ENCODE measurements at regions not wholly inside any gene's neighbourhood (a gene's known extent, or its start where the extent isn't known, plus 50 kb on each side); places are given as distances from the start of the nearest gene placed in this dataset.

DNA sequence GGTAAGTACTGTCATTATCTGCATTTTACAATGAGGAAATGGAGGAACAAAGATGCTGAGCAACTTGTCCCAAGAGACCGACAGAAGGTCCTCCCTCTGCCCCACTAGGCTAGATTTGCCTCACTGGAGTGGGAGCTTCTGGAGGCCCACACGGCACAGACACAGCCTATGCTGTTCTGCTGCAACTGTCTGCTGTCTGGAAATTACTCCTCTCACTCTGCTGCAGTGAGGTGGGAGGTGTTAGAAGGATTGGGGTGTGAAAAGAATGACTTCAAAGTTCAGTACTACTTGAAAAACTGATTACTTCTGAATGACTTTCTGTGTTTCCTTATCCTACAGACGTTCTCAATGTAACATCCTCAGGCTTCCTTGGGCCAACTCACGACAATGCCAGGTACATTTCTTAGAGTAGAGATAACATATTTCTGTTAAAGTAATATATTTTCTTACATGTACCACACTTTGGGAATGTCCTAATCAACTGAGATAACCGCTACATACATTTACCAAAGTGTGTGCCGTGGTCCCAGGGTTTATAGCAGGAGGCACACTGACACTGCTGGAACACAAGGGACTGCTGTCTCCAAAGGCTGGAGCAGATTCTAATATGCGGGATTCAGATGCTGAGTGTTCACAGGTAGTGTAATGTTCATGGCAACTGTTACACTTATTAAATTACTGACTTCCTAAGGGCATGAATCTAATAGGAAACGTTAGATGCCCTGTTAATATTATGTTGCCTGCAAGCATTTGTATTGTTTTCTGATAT, 53.5 kb upstream of the WASF3 start:
- H4K91ac ChIP-seq (ENCODE audit: insufficient read length, low read depth, low read length) = no peak overlapping the region
- H3K27ac ChIP-seq (ENCODE audit: insufficient read length, low read depth, low read length) = no peak overlapping the region
- H2BK120ac ChIP-seq (ENCODE audit: low read depth, low read length, poor library complexity, severe bottlenecking) = no peak overlapping the region
- H3K23me2 ChIP-seq (ENCODE audit: insufficient read length, low read depth, low read length, poor library complexity, severe bottlenecking) = no peaks in the 10 kb centered on the region
- TF ChIP-seq, protein P1, sequence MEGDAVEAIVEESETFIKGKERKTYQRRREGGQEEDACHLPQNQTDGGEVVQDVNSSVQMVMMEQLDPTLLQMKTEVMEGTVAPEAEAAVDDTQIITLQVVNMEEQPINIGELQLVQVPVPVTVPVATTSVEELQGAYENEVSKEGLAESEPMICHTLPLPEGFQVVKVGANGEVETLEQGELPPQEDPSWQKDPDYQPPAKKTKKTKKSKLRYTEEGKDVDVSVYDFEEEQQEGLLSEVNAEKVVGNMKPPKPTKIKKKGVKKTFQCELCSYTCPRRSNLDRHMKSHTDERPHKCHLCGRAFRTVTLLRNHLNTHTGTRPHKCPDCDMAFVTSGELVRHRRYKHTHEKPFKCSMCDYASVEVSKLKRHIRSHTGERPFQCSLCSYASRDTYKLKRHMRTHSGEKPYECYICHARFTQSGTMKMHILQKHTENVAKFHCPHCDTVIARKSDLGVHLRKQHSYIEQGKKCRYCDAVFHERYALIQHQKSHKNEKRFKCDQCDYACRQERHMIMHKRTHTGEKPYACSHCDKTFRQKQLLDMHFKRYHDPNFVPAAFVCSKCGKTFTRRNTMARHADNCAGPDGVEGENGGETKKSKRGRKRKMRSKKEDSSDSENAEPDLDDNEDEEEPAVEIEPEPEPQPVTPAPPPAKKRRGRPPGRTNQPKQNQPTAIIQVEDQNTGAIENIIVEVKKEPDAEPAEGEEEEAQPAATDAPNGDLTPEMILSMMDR (conservative IDR thresholded peaks at IDR 0.05) = no peak
- H3K4me3 Mint-ChIP-seq = no peak overlapping the region
- H3K27me3 ChIP-seq (ENCODE audit: insufficient read depth, low read length) = no peaks in the 10 kb centered on the region
- H2AFZ ChIP-seq (ENCODE audit: low read length) = no peak overlapping the region
- H3K9me3 Mint-ChIP-seq = peaks cover 18% of the 10 kb centered on the region in 2 experiments
- H3K79me2 ChIP-seq (ENCODE audit: insufficient read depth, low read length) = no peaks in the 10 kb centered on the region
- no peak overlapping the region for H3K4ac ChIP-seq (ENCODE audit: low read depth, low read length)
- peaks cover 4 to 14% (median 5%) of the 10 kb centered on the region in 3 experiments; a peak in 6 of 7 replicates for H3K36me3 Mint-ChIP-seq (ENCODE audit: insufficient read depth in 1 of 3, low read depth in 3 of 3)
- peaks cover 2% of the 10 kb centered on the region; the same call in 1 of the 2 replicates for H3K27me3 Mint-ChIP-seq (ENCODE audit: low read depth)
- no peak overlapping the region for H2AK5ac ChIP-seq (ENCODE audit: insufficient read length, low read length)
- H3K79me1 ChIP-seq (ENCODE audit: insufficient read depth, low read depth, low read length, poor library complexity, severe bottlenecking) = no peaks in the 10 kb centered on the region
- no peak overlapping the region for H2BK15ac ChIP-seq (ENCODE audit: low read depth, low read length)
- no peak overlapping the region for H3K14ac ChIP-seq (ENCODE audit: insufficient read depth, low read length)
- peaks cover 3% of the 10 kb centered on the region; the same call in 1 of the 2 replicates for H3K4me1 ChIP-seq (ENCODE audit: insufficient read depth, low read length)
- peaks cover 7% of the 10 kb centered on the region for H3K9me3 ChIP-seq (ENCODE audit: control insufficient read depth, low read depth, low read length)
- no peak overlapping the region for H3K23ac ChIP-seq (ENCODE audit: insufficient read length, low read depth, low read length)
- no peak for DNase-seq
- H3K4me2 ChIP-seq (ENCODE audit: insufficient read depth, insufficient read length, low read length) = no peak overlapping the region
- H4K5ac ChIP-seq (ENCODE audit: insufficient read length, low read depth, low read length) = no peak overlapping the region
- no peak overlapping the region for H4K8ac ChIP-seq (replicated peaks; ENCODE audit: insufficient read length, low read depth, low read length)
- H3K18ac ChIP-seq (ENCODE audit: insufficient read length, low read depth, low read length) = no peak overlapping the region
- no peak overlapping the region for H2BK20ac ChIP-seq (ENCODE audit: low read depth, low read length, poor library complexity, severe bottlenecking)
- no peak overlapping the region for H3T11ph ChIP-seq (ENCODE audit: low read length)
- H3K9ac ChIP-seq (ENCODE audit: extremely low read depth, insufficient read length, low read length) = no peak overlapping the region
- no peak overlapping the region for H2BK5ac ChIP-seq (ENCODE audit: insufficient read length, low read length)
- H3K27ac Mint-ChIP-seq = no peak overlapping the region
- H3K56ac ChIP-seq (ENCODE audit: insufficient read length, low read depth, low read length) = no peak overlapping the region
- no CpG with 5 or more reads among the region's 8 CpGs for WGBS (ENCODE audit: extremely low coverage, insufficient read length, low lambda C conversion rate)
- H3K4me1 Mint-ChIP-seq = peaks cover 4 to 5% of the 10 kb centered on the region in 2 experiments
- no peak overlapping the region for H2BK12ac ChIP-seq (ENCODE audit: insufficient read length, low read depth, low read length)
- H4K20me1 ChIP-seq (ENCODE audit: control insufficient read depth, insufficient read depth, insufficient read length) = no peaks in the 10 kb centered on the region

Data from H9 (cell line).